AML-193 (cell line): ENCODE measurements at regions not wholly inside any gene's neighbourhood (a gene's known extent, or its start where the extent isn't known, plus 50 kb on each side); places are given as distances from the start of the nearest gene placed in this dataset.
"Not testable (repeated sequence)": the region's sequence is repeated elsewhere in the genome, so short reads cannot be mapped to it uniquely, and the experiment has no call there.

Source experiments
- DNase-seq, 2 experiments: peaks; one replicate each; lab custom pipeline; 2025; lab: John Stamatoyannopoulos, UW

DNA sequence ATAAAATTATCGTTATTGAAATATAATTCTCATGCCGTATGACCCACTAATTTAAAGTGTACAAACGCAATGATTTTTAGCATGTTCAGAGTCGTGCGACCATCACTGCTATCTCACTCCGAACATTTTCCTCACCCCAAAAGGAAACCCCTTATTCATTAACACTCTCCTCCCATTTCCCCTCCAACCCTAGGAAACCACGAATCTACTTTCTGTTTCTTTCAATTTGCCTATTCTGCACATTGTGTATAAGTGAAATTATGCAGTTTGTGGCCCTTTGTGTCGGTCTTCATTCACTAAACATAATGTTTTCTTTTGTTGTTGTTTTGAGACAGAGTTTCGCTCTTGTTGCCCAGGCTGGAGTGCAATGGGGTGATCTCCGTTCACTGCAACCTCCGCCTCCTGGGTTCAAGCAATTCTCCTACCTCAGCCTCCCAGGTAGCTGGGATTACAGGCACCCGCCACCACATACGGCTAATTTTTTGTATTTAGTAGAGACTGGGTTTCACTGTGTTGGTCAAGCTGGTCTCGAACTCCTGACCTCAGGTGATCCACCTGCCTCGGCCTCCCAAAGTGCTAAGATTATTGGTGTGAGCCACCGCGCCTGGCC, 99.7 kb upstream of the ZNF217 start:
- DNase-seq: no peak

DNA sequence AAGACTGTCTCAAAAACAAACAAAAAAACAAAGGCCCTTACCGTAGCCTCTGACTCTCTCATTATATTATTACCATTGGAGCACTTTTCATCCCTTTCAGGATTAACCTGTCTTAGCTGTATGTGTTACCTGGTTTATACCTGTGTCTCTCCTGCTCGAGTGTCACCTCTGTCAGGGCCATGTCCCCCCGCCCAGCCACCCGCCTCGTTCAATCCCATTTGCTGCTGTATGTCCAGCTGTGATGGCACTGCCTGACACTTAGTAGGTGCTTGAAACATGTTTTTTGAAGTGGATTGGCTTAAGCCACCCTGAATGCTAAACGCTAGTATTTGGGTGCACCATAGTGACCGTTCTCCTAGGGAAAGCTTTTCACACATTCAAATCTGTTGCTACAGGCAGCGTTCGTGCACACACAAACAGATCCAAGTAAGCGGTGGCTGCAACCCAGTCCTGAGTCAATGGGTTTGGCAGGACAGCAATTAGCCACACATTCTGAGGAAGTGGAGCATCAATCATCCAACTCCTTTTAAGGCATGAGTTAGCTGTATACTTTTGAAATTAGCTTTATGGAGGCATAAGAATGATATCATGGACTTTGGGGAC, 98.9 kb upstream of the ZNF217 start:
- DNase-seq: no peak

DNA sequence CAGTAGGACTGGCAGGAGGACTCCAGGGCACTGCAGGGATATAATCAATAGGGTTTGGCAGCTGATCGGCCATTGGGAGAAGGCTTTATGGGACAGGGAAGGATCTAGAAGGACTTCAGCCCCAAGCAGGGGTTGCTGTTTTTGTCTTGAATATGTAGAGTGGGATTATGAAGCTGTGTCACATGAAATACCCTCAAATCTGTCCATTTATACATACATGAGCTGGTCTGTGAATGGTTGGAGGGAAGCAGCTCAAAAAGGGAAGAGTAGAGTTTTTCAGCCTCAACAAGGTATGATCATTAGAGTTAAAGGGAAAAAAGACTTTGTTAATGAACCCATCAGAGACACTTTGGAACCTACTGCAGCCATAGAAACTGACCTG, 98.2 kb upstream of the ZNF217 start:
- DNase-seq: no peak

DNA sequence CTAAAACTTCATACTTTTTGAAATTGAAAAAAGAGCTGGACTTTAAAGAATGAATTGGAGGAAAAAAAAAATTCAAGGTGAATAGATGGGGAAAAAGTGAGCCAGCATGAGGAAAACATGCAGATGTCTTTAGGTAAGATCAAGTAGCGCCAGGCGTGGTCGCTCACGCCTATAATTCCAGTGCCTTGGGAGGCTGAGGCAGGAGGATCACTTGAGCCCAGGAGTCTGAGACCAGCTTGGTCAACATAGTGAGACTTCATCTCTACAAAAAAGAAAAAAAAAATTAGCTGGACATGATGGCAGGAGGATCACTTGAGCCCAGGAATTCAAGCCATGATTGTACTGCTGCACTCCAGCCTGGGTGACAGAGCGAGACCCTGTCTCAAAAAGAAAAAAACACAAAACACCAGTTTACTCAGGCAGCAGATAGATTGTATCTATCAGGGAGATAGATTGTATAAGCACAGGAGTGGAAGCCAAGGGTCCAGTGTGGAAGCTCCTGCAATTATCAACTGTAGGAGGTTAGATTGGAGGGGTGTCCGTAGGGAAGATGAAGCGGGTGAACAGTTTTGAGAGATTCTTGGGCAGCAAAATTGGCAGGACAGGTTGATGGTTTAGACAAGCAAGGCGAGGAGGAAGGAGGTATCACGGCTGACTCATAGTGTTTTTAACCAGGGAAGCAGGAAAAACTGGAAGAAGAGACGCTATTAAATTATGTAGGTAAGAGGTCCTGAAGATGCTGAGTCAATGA, 97.6 kb upstream of the ZNF217 start:
- DNase-seq: no peak

DNA sequence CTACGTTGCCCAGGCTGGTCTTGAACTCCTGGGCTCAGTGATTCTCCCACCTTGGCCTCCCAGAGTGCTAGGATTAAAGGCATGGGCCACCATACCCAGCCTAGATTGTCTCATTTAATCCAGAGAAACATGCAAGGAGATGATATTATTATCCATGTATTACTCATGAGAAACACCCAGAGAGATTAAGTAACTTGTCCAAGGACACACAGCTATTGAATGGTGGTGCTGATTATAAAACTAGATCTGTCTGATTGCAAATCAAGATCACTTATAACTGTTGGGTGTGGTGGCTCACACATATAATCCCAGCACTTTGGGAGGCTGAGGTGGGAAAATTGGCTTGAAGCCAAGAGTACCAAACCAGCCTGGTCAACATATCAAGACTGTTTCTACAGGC, 94.4 kb upstream of the ZNF217 start:
- no peak for DNase-seq

DNA sequence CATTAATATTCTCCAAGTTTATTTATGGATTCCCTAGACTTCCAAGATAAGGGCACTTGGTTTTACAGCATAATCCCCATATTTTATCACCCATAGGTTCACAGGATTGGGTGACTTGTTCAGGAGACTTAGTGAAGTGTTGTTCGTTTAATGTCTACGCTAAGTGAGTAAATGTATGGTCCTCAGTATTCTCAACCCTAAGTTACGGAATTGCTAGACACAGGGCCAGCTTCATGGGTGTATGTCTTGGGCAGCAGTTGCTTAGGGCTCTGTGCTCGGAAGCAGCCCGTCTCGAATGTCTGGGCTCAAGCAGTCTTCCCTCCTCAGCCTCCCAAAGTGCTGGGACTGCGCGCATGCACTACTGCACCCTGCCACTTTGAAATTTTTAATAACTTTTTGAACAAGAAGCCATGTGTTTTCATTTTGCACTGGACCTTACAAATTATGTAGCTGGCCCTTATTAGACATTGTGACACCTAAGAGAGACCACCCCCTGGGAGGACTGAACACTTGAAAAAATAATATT, 91.5 kb upstream of the ZNF217 start:
- DNase-seq: no peak

DNA sequence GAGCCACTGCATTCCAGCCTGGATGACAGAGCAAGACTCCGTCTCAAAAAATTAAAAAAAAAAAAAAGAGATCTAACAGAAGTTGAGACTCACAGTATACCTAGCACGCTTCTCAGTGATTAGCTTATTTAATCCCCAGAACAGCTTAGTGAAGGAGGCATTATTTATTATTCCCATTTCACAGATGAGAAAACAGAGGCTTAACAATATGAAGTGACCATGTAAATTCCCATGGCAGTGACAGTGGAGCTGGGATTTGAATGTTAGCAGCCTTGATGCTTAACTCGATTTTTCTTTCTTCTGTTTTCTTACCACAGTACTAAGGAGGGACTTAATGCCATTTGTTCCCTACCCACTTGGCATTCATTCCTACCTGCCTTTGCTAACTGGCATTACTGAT, 89.9 kb upstream of the ZNF217 start:
- no peak for DNase-seq

DNA sequence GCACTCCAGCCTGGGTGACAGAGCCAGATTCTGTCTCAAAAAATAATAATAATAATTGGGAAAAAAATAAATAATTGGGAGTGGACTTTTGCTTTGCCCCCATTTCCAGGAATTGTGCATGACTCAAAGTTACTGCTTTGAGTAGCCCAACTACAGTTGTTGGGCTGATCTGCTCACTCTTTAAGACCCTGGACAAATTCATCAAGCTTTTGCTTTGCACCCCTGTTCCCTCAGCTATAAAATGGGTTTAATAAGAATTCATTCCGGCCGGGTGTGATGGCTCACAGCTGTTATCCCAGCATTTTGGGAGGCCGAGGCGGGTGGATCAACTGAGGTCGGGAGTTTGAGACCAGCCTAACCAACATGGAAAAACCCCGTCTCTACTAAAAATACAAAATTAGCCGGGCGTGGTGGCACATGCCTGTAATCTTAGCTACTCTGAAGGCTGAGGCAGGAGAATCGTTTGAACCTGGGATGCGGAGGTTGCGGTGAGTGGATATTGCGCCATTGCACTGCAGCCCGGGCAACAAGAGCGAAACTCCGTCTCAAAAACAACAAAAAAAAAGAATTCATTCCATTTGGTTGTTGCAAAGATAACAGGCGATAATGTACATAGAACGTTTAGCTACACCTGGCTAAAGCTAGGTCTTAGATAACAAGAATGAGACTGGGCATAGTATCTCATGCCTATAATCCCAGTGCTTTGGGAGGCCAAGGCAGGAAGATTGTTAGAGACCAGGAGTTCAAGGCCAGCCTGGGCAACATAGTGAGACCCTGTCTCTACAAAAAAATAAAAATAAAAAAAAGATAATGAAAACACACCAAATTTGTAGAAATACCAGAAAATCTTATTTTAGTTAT, 87.9 kb upstream of the ZNF217 start:
- no peak for DNase-seq

DNA sequence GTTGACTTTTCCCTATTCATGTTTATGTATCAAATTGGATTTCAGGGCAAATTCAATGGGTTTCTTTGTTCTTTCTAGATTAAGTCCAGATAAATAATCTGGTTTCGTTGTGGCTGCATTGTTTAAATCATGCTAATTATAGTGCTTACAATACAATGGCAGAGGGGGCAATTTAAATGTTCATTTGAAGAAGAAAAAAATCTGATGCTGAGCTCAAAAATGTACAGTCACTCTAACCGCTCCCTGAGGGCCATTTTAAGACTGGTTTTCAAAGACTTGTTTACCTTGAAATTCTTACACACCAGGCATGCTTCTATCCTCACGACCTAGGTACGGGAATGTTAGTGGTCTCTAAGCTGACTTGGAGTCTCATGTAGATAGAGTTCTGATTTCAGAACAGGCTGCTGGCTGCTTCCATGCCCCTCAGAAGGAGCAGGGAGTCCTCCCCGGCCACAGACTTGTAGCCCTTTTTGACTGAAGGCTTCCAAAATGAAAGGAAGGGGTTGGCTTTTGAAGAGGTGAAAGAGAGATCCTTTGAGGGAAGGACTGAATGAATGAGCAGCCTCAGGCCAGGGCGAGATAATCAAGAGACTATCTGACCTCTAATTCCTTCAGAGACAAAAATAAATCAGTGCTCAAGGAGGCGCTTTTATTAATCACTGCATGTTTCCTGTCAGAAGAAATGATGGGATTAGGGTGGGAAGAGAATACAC, 86.1 kb upstream of the ZNF217 start:
- DNase-seq: no peak

DNA sequence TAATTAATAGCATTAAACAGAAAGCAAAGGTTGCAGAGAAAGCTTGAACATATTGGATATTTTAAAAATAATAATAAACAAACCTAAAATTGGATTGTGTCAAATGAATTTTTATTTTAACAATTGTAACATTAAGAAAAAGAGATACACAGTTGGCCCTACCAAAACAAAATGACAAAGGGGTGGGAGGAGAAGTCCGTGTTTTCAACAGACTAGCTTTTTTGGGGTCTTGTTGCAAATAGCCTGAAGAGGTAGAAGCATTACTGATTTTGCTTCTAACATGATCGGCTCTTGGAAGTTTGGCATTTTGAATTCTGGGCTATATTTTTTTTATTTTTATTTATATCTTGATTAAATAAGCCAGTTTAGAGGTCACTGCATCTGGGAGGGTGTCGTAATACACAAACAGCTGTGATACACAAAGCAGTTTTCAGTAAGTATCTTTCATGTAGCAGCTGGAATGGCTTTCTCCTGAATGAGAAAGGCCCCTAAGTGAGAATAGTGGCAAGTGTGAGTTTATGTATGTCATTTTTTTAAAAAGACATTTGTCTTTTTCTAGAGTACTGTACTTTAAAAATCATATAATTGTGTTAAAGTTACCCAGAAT, 85.5 kb upstream of the ZNF217 start:
- peak in 1 of 2 experiments; percentile 6 for DNase-seq

DNA sequence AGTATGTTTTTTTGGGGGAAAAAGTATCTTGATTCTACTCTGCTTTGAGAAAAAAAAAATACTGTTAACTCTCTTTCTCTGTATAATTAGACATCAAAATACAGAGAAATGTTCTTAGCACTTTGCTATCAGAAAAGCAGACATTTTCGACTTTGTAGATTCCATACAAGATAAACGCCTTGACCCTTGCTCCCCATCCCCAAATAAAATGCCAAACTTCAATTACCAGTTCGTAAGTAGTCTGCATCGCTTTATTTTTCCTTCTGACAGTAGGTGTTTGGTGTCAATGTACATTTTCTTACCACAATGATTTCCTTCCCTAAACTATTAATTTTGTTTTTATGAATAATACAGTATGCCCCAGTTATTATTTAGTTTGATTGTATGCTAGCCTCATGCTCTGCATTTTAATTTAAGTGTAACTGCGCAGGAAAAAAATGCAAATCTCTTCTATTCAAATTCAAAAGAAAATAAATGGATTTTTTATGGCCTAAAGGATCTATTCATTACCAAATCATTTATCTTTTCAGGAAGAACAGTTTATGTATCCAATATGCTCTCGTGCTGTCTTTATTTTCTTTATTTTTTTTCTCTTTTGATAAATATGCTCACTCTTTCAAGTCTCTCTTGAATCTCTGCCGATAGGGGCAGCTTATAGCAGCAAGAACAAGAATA, 84.8 kb upstream of the ZNF217 start:
- no peak for DNase-seq

DNA sequence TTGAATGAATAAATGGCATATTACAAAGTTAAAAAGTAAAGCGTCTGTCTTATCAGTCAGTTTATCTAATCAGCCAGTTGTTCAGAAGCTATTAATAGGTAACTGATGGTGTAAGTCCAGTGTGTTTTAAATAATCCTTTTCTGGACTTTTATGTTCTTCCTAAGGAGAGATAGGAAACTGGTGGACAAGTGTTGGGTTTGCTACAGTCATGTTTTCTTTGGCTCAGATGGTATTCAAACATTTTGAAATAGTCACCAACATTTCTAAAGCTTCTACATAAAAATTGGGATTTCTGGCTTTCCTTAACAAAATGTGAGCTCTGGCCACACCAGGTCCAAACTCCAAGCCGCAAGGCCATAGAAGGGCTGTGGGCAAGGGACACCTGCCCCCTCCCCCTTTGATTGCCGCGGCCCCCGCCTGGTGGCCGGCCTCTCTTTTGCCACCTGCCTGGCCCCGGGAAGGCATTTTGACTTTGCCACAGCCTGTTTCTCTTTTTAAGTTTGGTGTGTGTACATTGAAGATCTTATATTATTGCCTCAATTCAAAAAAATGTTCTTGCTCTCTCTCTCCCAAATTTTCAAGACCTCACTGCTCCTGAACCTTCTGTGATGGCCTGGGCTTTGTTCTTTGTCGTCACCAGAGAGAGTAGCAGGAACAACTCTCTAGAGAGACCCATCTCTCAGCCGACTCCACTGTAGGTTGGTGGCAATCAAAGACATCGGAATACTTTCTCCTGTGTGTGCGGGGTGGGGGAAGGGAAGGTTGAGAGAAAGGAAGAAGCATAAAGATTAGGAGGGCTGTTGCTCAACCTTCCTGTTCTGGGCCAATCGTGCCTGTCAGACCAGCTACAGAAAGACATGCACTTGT, 84.0 kb upstream of the ZNF217 start:
- peak; percentile 75 to 80 for DNase-seq

DNA sequence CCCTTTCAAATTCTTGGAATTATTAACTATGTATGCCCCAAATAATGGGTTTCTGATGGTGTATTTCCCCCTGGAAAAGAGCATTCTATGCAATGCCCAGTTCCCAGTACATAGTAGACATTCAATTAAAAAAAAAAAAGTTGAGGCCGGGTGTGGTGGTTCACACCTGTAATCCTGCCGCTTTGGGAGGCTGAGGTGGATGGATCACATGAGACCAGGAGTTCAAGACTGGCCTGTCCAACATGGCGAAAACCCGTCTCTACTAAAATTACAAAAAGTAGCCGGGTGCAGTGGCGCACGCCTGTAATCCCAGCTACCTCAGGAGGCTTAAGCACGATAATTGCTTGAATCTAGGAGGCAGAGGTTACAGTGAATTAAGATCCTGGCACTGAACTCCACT, 83.3 kb upstream of the ZNF217 start:
- no peak for DNase-seq

DNA sequence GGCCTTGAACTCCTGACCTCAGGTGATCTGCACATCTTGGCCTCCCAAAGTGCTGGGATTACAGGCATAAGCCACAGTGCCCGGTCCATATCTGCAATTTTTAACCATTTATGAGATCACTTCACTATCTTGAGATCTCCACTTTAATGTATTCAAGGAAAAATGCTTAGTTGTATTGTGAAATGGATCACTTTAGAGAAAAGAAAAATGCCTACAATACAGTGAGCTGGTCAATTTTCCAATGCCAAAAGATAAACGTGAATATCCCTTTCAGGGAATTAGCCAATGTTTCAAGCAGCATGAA, 82.8 kb upstream of the ZNF217 start:
- DNase-seq: no peak

DNA sequence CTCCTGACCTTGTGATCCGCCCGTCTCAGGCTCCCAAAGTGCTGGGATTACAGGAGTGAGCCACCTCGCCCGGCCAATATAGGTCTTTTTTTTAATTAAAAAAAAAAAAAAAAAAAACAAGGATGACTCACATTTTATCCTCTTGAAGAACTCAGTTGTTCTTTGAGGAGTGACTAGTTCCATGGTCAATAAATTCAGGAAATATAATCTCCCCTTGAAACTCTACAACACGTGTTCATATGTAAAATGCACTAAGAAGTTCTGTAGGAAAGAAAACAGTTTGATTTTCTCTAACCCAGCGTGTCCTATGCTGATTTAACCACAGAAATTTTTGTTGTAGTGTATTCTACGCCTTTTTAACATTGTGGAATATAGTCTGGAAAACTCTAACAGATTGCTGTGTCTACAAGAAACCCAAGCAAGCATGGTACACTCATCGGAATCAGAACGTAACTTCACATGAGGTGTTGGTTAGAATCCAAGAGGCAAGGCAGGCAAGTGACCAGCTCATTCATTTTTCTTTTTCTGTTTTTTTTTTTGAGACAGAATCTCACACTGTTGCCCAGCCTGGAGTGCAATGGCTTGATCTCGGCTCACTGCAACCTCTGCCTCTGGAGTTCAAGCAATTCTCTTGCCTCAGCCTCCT, 79.0 kb upstream of the ZNF217 start:
- no peak for DNase-seq

DNA sequence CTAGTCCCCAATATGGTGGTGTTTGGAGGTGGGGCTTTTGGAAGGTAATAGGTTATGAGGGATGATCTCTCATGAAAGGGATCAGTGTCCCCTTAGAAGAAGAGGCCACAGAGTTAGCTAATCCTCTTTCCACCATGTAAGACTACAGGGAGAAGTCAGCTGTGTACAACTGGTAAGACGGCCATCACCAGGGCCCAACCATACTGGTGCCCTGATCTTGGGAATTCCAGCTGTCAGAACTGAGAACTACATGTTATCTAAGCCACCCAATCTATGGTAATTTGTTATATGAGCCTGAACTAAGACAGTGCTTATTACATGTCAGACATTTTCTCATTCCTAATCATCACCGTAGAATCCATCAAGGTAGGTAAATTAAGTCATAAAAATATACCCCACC, 77.7 kb upstream of the ZNF217 start:
- DNase-seq: no peak

DNA sequence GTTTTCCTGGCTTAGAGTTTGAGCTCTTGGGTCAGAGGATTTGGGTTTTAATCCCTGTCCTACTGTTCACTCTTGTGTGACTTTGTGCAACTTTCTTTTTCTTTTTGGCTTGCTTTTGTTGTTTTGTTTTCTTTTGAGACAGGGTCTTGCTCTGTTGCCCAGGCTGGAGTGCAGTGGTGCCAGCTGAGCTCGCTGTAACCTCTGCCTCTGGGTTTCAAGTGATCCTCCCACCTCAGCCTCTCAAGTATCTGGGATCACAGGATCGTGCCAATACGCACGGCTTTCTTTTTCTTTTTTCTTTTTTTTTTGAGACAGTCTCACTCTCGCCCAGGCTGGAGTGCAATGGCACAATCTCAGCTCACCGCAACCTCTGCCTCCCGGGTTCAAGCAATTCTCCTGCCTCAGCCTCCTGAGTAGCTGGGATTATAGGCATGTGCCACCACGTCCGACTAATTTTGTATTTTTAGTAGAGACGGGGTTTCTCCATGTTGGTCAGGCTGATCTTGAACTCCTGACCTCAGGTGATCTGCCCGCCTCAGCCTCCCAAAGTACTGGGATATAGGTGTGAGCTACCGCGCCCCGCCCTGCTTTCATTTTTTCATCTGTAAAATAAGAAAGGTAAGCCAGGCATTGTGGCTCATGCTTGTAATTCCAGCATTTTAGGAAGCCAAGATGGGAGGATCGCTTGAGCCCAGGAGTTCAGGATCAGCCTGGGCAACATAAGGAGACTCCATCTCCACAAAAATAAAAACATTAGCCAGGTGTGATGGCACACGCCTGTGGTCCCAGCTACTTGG, 76.1 kb upstream of the ZNF217 start:
- not testable (repeated sequence) for DNase-seq

DNA sequence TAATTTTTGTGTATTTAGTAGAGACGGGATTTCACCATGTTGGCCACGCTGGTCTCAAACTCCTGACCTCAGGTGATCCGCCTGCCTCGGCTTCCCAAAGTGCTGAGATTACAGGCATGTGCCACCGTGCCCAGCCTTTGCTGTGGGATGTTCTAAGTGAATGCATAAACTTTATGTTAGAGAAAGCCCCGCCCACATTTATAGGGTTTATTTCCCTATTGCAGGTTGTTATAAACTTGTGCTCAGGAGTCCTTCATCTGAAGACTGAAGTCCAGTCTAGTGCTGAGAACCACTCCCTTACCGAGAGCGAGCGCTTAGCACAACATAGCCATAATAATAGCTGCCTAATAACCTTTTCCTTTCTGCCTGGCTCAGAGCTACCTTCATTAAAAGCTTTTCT, 75.4 kb upstream of the ZNF217 start:
- DNase-seq: no peak

DNA sequence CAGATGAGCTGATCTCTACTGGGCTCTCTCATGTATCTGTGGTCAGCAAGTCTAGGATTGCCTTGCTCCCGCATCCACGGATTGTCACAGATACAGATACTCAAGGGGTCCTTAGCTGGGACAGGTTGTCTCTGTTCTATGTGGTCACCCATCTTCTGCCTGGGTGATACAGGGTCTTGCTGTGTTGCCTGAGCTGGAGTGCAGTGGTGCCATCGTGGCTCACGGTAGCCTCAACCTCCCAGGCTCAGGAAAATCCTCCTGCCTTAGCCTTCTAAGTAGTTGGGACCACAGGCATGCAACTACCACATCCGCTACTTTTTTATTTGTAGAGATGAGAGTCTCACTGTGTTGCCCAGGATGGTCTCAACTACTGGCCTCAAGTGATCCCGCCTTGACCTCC, 72.5 kb upstream of the ZNF217 start:
- no peak for DNase-seq
